OCI-LY3 (cell line): ENCODE measurements at regions not wholly inside any gene's neighbourhood (a gene's known extent, or its start where the extent isn't known, plus 50 kb on each side); places are given as distances from the start of the nearest gene placed in this dataset.

ENCODE experiments used
- H2AFZ ChIP-seq: fragments of 200-600, 300-600 bp; shearing (Covaris generic); 2 replicates; pipeline ENCODE4 v1.6.0; 2014; ENCODE audit warnings: antibody characterized with exemption, low read depth, low read length
- H3K27ac ChIP-seq: fragments of 200-600, 300-600 bp; sonication (generic); 2 replicates; pipeline ENCODE4 v1.5.1; 2014; ENCODE audit warnings: mild to moderate bottlenecking, low read length, moderate library complexity, mixed read lengths
- H3K27me3 ChIP-seq: fragments of 200-600, 300-600 bp; sonication (generic); 2 replicates; pipeline ENCODE4 v1.6.1; 2014; ENCODE audit warnings: low read depth, low read length, mixed read lengths
- H3K36me3 ChIP-seq: fragments of 200-600, 300-600 bp; sonication (generic); replicated peaks from 2 replicates; pipeline ENCODE3; 2014; ENCODE audit warnings: low read depth, low read length, mixed read lengths
- H3K4me1 ChIP-seq: fragments of 300-600, 200-600 bp; sonication (generic); 2 replicates; pipeline ENCODE4 v1.6.1; 2014; ENCODE audit warnings: low read length, mixed read lengths
- H3K4me2 ChIP-seq: fragments of 200-600, 300-600 bp; sonication (generic); 2 replicates; pipeline ENCODE4 v1.6.1; 2014; ENCODE audit warnings: low read length, mixed read lengths
- H3K4me3 ChIP-seq: fragments of 300-600, 200-600 bp; sonication (generic); 2 replicates; pipeline ENCODE4 v1.5.1; 2014; ENCODE audit warnings: antibody characterized with exemption, mild to moderate bottlenecking, low read length, moderate library complexity
- H3K79me2 ChIP-seq: fragments of 300-600, 200-600 bp; shearing (Covaris generic); 2 replicates; pipeline ENCODE4 v1.6.1; 2014; ENCODE audit warnings: mild to moderate bottlenecking, low read length, mixed read lengths
- H3K9ac ChIP-seq: fragments of 300-600, 200-600 bp; shearing (Covaris generic); 2 replicates; pipeline ENCODE4 v1.6.0; 2014; ENCODE audit warnings: mild to moderate bottlenecking, low read length, moderate library complexity
- H3K9me3 ChIP-seq: fragments of 200-600, 300-600 bp; shearing (Covaris generic); 2 replicates; pipeline ENCODE4 v1.6.1; 2014; ENCODE audit warnings: low read length, mixed read lengths; ENCODE audit not compliant: insufficient read depth
- H4K20me1 ChIP-seq: fragments of 200-600, 300-600 bp; sonication (generic); 2 replicates; pipeline ENCODE4 v1.6.1; 2016; ENCODE audit warnings: low read length, mixed read lengths; ENCODE audit not compliant: insufficient read depth
- CTCF ChIP-seq: fragments of 200-600, 300-600 bp; sonication (generic); IDR thresholded peaks from 2 replicates; pipeline ENCODE4 v1.5.1; 2014; ENCODE audit warnings: antibody characterized with exemption, low read length, low read depth
- EZH2phosphoT487 ChIP-seq: fragments of 200-600 bp; shearing (Covaris generic); IDR thresholded peaks from 2 replicates; pipeline ENCODE4 v1.6.1; 2018; ENCODE audit warnings: antibody characterized with exemption, mixed run types, low read depth

- H2AFZ ChIP-seq = no peak overlapping the region
- TF ChIP-seq EZH2phosphoT487 = no peak
- no peak for TF ChIP-seq CTCF
- H3K27ac ChIP-seq = no peak overlapping the region
- no peaks in the 10 kb centered on the region for H3K27me3 ChIP-seq
- no peak overlapping the region for H3K4me2 ChIP-seq
- H3K9me3 ChIP-seq = no peaks in the 10 kb centered on the region
- no peaks in the 10 kb centered on the region for H3K4me1 ChIP-seq
- H3K79me2 ChIP-seq = no peaks in the 10 kb centered on the region
- no peaks in the 10 kb centered on the region for H4K20me1 ChIP-seq
- H3K9ac ChIP-seq = no peak overlapping the region
- H3K4me3 ChIP-seq = no peak overlapping the region
- H3K36me3 ChIP-seq = no peaks in the 10 kb centered on the region
Measured at GRCh38 chr15:47445723-47446392, 271.4 kb upstream of the SEMA6D start.

- Histone ChIP-seq H3K27me3 (no peaks in the 10 kb centered on the region), H3K4me3 (no peak overlapping the region), H3K27ac (no peak overlapping the region), H4K20me1 (no peaks in the 10 kb centered on the region), H3K79me2 (no peaks in the 10 kb centered on the region), H3K36me3 (no peaks in the 10 kb centered on the region), H3K9me3 (no peaks in the 10 kb centered on the region), H3K4me2 (no peak overlapping the region; the same call in 1 of the 2 replicates), H3K4me1 (peaks cover 4% of the 10 kb centered on the region), H3K9ac (no peak overlapping the region), H2AFZ (no peak overlapping the region)
- TF ChIP-seq CTCF (no peak), EZH2phosphoT487 (no peak)
Measured at GRCh38 chr15:47460795-47461573, 256.3 kb upstream of the SEMA6D start.

- no peaks in the 10 kb centered on the region for H3K27me3 ChIP-seq
- H3K36me3 ChIP-seq = no peaks in the 10 kb centered on the region
- H3K4me3 ChIP-seq = no peak overlapping the region
- H3K9me3 ChIP-seq = no peaks in the 10 kb centered on the region
- H3K4me1 ChIP-seq = peaks cover 4% of the 10 kb centered on the region
- no peaks in the 10 kb centered on the region for H4K20me1 ChIP-seq
- no peak for TF ChIP-seq CTCF
- TF ChIP-seq EZH2phosphoT487 = no peak
- no peak overlapping the region for H2AFZ ChIP-seq
- no peaks in the 10 kb centered on the region for H3K79me2 ChIP-seq
- no peak overlapping the region for H3K9ac ChIP-seq
- no peak overlapping the region for H3K4me2 ChIP-seq
- no peak overlapping the region for H3K27ac ChIP-seq
Measured at GRCh38 chr15:47461652-47462141, 255.6 kb upstream of the SEMA6D start.

GRCh38 chr15:47466357-47466756, 250.9 kb upstream of the SEMA6D start:
- Histone ChIP-seq H3K27ac (no peak overlapping the region), H3K9ac (no peak overlapping the region)
- TF ChIP-seq EZH2phosphoT487 = no peak
- TF ChIP-seq CTCF = no peak

More at GRCh38 chr15:47466357-47466756, 250.9 kb upstream of the SEMA6D start:
- H3K4me3 ChIP-seq = no peak overlapping the region
- no peak overlapping the region for H2AFZ ChIP-seq
- H3K27me3 ChIP-seq = no peaks in the 10 kb centered on the region
- H3K36me3 ChIP-seq = no peaks in the 10 kb centered on the region
- H3K4me2 ChIP-seq = no peak overlapping the region
- H3K9me3 ChIP-seq = no peaks in the 10 kb centered on the region
- H3K79me2 ChIP-seq = no peaks in the 10 kb centered on the region
- H4K20me1 ChIP-seq = no peaks in the 10 kb centered on the region
- H3K4me1 ChIP-seq = no peaks in the 10 kb centered on the region
